GM19452 (cell line): ENCODE measurements at regions not wholly inside any gene's neighbourhood (a gene's known extent, or its start where the extent isn't known, plus 50 kb on each side); places are given as distances from the start of the nearest gene placed in this dataset.
A peak's percentile ranks its signal among the peaks of the same experiment; 100 is the strongest.
"Not testable (repeated sequence)": the region's sequence is repeated elsewhere in the genome, so short reads cannot be mapped to it uniquely, and the experiment has no call there.

Experiments used
- ATAC-seq: cut with Tn5 transposase; IDR thresholded peaks from one replicate; pipeline ENCODE4 v1.9.1; 2021; ENCODE audit not compliant: unreplicated experiment

DNA sequence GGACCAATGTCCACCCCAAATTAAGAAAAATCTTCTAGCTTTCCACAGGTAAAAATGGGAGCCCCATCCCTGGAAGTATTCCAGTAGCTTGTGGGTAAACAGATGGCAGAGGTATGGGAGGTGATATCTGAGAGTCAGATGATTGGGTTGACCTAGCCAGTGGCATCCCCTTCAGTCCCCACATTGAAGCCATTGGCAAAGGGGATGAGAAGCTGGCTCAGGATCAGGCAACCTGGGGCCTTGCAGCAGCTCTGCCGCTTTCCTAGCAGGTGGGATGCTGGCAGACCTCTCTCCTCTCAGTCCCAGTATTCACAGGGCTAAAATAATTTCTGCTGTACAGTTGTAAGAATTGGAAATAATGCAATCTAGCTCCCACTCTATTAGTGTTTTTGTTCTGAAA is 108.9 kb upstream of the KCNG1 start:
- ATAC-seq, result no peak

DNA sequence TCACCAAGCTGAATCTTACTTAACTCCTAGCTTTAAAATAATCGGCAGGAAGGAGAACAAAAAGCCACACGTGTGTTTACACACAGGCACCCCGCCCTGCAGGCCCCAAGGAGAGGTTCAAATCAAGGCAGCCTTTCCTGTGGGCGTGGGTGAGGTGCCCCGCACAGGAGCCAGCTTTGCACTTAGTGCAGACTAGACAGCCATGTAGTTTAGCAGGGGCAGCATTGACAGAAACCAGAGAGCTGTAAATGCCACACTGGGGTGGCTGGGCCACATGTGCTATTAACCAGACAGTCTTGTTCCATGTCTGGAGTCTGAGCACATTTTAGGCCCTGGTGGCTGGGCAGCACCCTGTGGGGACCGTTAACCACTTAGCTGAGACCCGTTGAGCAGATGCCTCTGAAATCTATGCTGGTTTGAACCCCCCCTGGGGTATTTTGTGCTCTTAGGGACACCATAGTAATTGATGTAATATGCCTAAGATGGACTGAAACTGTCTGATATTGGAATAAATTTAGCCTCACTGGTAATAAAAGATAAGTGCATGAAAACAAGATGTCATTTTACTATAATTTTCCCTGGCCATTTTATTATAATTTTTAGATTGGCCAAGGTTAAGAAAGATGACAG is 106.4 kb upstream of the KCNG1 start:
- ATAC-seq, result no peak

DNA sequence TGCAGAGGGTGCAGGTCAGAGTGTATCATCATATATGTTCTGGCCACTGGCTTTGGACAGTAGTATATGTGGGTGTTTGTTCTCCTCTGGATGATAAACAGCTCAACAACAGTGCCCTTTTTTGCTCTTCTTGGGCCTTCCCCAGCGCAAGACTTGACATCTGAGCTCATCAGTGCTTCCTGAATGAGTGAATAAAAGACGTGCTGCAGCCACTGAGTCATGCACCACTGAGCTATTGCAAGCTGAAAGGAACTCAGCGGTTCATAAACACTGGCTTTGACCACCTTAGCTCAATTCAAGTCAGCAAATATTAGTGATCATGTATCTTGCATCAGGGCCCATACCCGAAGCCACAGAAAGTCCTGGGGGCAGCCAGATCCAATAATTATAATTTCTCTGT is 105.3 kb upstream of the KCNG1 start:
- ATAC-seq, result no peak

DNA sequence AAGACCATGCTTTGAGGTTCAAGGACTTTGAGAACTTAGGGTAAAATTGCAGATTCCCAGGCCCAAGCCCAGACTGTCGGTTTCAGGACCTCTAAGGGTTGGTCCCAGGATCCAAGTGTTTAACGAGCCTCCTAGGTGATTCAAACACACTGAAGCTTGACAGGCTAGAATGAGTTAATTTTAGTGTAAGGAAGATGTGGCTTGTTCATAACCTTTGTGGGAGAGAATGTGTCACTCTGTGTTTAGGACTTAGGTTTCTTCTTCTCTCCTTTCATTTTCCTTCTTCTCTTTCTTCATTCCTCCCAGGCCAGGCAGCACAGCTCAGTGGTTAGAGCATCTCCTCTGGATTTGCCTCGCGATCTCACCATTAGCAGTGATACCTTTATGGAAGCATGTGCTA is 104.8 kb upstream of the KCNG1 start:
- no peak for ATAC-seq

DNA sequence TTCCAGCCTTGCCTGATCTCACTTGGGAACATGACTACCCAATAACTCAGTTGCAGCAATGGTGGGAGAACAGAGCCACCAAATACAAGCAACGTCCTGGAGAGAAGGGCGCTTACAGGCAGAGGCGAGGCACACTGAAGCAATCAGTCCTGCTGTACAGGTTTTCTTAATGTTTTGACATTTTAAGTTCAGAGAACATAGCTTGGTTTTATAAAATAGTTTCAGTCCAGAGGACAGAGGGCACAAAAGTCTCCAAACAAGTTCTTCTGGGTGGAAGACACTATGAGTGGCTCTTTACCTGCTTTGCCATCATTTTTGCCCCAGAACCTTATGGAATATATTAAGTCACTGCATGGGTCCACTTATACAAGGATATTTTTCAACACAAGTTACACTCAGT is 103.4 kb upstream of the KCNG1 start:
- ATAC-seq, result no peak

DNA sequence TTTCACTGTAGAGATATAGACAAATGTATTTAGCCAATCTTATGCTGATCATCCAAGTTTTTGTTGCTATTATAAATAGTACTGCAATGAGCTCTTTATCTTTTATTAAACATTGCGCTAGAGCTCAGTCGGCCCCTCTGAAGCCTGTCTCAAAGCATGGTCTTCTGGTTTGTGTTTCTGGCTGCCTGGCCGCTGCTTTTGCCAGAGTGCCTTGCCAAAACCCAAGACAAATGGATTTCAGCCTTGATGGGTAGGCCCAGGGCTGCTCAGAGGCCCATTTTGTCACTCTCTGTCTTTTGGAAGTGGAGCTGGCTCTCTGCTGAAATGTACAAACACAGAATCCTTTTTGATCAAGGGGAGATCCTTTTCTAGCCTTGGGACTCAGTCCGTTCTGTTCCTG is 102.9 kb upstream of the KCNG1 start:
- ATAC-seq, result no peak

DNA sequence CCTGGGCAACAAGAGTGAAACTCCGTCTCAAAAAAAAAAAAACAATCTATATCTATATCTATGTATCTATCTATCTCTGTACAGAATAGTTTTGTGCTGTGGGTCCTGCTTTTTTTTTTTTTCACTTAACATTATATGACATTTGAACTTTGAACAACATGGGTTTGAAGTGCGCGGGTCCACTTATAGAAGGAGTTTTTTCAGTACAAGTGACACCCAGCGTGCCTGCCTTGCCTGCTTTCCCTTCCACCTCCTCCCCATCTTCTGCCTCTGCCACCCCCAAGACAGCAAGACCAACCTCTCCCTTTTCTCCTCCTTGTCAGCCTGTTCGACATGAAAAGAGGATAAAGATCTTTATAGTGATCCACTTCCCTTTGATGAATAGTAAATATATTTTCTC is 102.2 kb upstream of the KCNG1 start:
- ATAC-seq, result no peak

DNA sequence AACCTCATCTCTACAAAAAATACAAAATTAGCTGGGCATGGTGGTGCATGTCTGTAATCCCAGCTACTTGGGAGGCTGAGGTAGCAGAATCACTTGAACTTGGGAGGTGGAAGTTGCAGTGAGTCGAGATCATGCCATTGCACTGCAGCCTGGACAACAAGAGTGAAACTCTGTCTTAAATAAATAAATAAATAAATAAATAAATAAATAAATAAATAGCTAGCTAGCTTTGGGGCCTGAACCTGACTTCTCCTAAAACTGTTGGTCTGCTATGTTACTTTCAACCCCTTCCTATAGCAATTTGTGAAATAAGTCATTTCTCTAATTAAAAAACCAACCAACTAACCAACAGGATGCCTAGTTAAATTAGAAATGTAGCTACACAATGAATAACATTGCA is 101.0 kb upstream of the KCNG1 start:
- not testable (repeated sequence) for ATAC-seq

DNA sequence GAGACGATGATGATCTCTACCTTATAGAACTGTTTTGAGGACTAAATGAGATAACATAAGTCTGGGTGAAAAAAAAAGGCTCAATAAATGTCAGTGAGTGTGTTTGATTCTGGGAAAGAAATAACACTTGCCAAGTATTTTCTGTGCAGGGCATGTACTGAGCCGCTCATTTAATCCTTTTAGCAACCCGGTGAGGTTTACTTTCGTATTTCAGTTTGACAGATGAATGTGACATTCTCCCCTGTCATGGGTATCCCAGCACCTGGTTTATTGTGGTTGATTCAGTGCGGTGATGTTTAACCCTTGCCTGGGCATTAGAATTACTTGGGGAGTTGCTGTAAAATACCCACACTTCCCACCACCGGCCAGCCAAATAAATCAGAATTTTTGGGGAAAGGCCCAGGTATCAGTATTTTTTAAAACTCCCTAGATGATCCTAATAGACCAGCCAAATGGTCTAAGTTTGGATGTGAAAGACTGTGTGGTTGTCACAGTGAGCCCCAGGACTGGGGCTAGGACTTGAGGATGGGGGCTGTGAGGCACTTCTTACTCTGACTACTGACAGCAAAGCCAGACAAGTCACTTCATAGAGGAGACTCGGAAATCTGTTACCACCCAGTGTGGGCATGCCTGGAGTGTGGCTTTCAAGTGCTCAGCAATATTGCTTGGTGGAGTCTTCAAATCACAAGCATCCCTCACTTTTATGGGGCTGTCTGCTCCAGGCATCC is 100.2 kb upstream of the KCNG1 start:
- peak; percentile 61 for ATAC-seq

DNA sequence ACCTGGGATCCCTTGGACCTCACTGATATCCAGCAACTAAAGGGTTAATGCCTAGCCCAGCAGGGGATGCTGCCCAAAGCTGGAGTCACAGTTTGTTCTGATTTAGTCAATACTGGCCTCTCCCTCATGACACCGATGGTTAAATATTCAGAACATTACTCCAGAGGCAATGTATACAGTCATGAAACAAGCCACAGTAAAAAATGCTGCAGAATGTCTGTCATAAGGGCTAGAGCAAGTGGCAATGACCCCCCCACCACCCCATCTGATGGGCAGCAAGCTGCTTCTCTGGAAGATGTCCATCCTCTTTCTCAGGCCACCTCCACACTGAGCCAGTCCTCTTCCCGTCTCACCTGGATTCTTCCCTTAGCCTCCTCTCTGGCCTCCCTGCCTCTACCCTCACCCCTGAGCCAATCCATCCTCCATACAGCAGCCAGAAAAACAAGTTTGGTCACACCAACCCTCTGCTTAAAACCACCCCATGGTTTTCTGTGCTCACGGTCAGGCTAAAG is 99.0 kb upstream of the KCNG1 start:
- no peak for ATAC-seq

DNA sequence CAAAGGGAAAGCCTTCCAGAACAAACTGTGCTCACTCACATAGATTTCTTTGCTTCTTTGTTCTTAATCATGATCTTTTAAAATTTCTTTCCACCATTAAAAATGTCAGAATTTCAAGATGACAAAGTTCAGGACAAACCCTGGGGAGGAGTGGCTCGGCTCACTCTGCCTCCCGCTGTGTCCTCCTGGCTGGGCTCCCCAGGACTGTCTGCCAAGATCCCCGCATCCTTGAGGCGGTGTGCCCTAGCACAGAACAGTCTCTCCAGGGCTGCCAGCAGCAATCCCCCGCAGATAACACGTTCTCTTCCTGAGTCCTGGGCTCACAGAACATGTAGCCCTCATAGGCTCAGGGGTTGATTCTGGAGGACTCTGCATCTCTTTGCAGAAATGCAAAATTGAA is 98.4 kb upstream of the KCNG1 start:
- no peak for ATAC-seq

DNA sequence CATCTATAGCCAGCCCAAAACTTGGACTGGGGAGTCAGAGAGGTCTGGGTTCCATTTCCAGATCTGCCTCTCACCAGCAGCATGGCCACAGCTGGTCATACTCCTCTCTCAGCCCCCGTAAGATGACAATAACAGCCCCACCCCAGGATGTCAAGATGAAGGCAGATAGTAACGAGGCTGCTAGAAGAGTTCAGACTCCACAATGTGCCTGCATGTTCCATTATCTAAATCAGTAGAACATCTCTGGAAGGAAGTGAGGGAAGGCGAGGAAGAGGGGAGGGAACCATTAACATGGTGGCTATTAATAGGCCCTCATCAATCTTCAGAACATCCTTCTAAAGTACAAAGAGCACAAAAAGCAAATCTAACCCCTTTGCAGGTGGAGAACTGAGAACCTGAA is 98.0 kb upstream of the KCNG1 start:
- ATAC-seq, result no peak

DNA sequence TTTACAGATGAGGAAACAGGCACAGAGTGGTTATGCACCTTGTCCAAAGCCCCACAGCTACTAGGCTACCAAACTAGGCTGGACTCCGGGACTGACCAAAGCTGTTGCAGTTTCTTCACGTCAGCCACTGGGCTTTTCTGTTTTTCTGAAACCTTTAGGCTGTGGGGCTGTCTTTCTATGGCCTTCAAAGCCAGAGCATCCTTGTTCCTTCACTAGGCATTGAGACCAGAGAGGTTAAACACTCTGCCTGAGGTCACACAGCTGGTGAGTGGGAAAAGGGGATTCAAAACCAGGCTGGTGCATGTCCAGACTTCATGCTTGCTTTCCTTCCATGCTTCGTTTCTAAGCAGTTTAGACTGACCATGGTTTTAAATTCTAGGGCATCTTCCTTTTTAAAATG is 97.5 kb upstream of the KCNG1 start:
- ATAC-seq, result no peak

DNA sequence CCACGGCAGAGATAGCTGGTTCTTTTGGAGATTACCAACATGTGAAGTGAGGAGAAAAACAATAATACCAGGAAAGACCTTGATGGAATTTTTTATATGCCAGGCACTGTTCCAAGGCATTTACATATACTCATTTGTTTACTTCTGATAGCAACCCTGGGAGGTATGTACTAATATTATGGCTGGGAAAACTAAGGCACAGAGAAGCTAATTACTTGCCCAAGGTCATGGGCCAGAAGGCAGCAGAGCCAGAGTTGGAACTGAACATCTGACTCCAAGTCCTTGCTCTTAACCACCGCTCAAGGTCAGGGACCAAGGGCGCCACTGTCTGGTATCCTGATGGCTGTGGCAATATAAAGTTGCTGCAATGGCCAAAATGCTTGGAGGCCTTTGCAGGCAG is 97.0 kb upstream of the KCNG1 start:
- no peak for ATAC-seq

DNA sequence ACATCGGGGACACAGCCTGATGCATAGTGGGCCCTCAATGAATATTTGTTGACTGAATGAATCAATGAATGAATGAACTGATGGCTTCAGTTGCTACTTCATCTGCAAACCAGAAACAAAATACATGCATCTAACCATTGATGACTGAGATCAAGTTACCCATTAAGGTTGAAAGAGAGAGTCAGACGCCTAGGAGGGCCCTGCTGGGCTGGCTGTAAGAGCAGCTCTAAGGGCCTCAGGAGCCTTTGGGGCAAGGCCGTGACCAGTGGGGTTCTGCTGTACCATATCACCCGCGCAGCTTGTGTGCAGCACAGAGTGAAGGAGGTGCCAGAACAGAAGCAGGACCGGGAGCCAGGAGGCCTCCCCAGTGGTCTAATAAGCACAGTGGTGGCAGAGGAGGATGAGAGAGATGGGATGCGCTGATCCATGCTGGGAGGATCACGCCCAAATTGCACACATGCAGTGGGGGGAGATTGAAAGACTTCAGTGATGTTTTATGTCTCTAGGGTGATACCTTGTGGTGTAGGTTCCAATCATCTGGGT is 96.1 kb upstream of the KCNG1 start:
- no peak for ATAC-seq

DNA sequence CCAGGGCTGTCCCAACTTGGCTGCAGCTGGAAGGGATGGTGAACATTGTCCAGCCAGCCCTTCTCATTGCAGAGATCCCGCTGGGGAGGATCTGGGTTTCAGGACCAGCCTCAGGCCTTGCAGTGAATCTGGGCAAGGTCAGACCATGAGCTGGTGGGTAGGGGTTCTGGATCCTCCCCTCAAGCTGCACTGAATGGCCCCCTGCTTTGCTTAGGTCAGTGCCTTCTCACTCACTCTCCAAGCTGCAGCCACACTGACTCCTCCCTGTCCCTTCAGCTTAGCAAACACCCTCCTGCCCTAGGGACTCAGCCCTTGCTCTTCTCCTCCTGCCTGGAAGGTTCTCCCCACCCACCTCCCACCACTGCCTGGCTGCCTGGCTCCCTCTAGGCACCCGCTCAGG is 95.3 kb upstream of the KCNG1 start:
- no peak for ATAC-seq

DNA sequence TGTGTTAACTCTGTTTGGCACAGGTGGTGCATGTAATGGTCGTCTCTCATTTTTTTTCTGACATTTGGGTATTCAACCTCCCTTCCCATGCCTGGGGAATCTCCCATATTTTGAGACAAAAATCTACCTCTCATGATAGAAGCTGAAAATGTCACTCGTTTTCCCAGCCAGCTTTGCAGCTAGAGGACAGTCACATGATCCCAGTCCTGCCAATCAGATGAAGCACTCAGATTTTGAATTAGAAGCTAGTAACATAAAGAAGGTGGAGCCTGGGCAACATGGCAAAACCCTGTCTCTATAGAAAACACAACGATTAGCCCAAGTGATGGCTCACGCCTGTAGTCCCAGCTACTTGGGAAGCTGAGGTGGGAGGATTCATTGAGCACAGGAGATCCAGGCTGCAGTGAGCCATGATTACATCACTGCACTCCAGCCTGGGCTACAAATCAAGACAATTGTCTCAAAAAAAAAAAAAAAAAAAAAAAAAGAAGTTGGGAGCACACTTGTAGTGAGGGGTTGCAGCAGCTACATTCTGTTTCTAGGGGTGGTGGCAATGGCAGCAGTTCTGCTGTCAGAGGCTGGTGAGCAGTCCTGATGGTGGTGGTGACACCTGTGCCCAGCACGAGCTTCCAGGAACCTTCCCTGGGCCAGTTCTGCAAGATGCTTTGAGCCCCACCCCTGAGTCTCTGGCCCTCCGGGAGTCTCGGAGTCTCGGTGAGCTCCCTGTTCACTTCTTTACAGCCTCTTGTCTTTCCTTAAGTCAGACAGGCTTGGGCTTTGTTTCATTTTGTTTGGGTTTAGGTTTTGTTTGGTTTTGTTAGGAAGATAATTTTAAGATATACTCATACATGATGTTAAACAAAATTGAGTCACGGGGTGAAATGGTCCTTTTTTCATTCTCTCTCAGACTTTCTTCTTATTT is 94.1 kb upstream of the KCNG1 start:
- ATAC-seq, result no peak

DNA sequence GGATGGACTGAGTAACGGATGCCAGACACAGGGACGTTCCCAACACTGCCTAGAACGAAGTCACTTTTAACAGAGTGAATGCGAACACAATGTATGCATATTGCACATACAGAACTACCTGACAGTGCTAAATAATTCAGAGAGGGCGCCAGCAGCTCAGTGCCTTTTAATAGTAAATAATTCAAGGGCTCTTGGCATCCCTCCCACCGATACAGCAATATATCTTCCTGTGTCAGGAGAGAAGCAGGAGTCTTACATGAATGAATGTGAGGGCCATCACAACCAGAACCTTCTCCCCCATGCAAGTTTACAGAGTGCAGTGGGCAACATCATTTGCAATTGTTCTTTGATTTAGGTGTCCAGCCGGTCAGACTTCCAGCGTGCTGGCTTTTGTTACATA is 88.4 kb upstream of the KCNG1 start:
- no peak for ATAC-seq

DNA sequence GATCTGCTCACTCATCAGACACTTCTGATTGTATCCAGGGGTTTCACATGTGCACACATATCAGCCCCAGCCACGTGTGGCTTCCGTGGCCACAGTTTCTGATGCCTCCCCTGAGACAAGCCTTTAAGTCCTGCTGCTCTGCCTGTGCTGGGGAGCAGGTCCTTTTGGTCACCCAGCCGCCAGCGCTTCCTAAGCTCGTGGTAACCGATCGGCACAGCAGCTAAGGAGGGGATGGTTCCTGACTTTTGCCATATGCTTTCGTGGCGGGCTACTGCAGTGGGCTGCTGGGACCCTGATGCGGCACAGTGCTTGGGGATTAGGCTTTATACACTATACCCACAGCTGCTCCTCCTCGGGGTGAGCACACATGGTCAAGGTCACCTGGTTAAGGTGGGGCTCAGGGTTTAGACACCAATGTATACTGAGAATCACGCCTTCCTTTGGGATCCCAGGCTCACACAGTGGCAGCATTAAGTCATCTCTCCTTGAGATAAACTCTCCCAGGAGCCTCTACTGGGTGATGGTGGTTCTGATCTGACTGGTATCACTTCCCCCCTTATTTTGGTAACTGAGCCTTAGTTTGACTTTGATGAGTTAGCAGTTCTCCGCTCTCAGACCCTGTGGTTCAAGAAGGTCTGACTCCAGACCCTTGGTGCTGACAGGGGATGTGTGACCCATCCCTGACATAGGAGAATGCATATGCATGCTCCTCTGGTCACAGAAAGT is 85.9 kb upstream of the KCNG1 start:
- no peak for ATAC-seq

DNA sequence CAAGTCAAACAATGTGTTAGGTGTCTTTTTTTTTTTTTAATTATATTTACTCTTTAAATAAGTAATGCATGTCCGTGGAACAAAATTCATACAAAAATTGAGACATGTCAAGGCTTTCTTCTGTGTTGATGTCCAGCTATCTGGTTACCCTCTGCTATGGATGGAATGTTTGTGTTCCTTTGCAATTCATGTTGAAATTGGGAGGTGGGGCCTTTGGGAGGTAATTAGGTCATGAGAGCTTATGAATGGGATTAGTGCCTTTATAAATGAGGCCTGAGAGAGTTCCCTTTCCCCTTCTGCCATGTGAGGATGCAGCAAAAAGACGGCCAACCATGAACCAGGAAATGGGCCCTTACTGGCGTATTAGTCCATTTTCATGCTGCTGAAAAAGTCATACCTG is 83.1 kb upstream of the KCNG1 start:
- ATAC-seq, result no peak
